OCI-M2 (cell line): ENCODE measurements at regions not wholly inside any gene's neighbourhood (a gene's known extent, or its start where the extent isn't known, plus 50 kb on each side); places are given as distances from the start of the nearest gene placed in this dataset.

ENCODE experiments used
- DNase-seq: peaks from one replicate; lab custom pipeline; 2025; ENCODE audit not compliant: unreplicated experiment; lab: John Stamatoyannopoulos, UW

DNA sequence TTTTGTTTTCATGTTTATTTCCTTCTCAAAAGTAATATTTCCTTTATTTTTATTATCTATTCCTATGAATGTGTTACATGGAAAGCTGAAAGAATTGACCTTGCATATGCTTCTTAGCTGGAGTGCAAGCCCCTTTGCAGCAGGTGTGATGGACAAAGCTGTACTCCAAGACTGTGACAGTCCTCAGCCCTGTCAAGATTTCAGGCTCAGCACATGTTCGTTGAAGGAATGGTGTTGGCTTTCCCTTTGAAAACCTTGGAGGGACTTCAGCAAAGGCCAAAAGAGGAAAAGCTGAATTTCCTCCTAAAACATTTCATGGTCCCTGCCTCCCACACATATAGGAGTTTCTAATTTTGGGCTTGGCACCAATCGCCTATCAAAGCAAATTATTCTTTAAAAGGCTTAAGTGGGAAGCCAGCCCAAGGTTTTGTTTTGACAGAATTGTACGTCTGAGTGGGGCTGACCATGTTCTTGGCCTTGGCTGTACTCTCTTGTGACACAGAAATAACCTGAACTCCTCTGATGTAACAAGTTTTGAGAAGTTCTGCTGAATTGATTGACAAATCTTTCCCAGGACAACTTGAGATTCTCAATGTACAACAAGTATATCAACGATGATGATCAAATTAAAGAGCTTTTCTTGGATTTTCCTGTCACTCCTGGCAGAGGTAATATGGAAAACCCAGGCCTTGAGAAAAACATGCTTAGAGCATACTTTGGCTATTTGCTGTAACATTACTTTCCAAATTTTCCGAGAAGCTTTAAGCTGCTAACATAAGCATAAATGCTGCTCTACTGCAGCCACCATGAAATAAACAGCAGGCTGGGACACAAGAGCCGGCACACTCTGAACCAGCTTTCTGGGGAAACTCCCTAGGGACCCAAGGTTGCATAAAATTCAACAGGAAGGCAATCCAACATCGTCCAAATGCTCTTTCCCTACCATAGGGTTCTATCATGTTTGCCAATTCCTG lies 135.7 kb upstream of the ZNF648 start:
- no peak for DNase-seq

GRCh38 chr1:182195733-182196132 lies 134.2 kb upstream of the ZNF648 start:
- DNase-seq, result no peak

DNA sequence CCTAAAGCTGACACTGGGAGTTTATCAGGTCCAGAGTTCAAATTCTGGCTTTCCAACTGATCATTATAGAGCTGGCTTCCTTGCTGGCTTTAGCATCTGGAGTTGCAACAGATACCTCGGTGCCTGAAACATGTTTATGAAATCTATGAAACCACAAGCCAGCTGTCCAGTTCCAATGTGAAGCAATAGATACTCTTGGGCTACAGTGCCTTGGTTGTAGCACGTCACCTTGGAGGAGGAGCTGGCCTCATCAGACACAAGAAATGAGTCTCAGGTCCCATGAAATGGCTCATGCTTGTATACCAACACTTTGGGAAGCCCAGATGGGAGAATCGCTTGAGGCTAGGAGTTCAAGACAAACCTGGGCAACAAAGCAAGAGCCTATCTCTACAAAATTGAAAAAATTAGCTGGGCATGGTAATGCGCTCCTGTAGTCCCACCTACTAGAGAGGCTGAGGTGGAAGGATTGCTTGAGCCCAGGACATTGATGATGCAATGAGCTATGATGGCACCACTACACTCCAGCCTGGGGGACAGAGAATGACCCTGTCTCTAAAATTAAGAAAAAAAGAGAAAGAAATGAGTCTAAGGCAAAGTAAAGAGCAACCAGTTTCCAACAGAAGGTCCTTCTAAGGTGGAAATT lies 132.5 kb upstream of the ZNF648 start:
- DNase-seq, result no peak

DNA sequence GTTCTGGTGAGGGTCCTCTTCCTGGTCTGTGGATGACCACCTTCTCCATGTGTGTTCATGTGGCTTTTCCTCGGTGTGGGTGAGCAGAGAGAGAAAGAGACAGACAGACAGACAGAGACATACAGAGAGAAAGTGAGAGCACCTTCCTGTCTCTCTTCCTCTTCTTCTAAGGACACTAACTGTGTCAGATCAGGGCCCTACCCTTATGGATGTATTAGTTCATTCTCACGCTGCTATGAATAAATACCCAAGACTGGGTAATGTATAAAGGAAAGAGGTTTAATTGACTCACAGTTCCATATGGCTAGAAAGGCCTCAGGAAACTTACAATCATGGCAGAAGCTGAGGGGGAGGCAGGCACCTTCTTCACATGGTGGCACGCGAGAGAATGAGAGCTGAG lies 131.5 kb upstream of the ZNF648 start:
- DNase-seq, result no peak

- DNase-seq, result no peak
Observed at GRCh38 chr1:182192215-182192614, 130.7 kb upstream of the ZNF648 start.

DNA sequence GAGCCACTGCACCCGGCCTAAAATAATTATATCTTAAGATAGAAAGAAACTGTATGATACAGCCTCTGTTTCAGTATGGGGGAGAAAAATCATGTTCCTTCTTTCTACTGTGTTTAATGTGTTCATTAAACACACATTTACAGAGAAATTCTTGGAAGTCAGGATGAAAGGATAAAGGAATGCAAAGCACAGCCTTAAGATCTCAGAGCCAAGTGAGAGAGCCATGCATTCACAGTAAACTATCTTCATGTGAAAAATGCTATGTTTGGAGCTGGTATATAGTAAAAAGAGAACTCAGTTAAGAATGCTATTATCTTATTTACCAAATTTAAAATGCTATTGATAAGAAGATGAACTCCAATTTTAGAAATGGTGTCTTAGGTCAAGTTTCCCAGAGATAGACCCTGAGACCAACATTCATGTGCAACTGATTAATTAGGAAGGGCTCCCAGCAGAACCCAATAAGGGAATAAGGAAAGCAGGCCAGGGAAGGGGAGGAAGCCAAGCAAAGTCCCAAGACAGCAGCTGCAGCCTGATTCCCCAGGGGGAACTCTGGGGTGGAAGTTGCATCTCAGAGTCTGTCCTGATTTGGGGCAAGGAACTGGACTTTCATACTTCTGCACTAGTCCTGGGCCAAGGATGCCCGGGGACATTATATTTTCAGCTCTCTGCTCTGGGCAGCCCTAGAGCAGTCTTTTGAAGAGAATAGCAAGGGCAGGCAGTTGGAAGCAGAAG lies 130.0 kb upstream of the ZNF648 start:
- DNase-seq, result no peak

GRCh38 chr1:182189535-182190066 lies 128.1 kb upstream of the ZNF648 start:
- no peak for DNase-seq

GRCh38 chr1:182186757-182187146 lies 125.2 kb upstream of the ZNF648 start:
- DNase-seq, result no peak

DNA sequence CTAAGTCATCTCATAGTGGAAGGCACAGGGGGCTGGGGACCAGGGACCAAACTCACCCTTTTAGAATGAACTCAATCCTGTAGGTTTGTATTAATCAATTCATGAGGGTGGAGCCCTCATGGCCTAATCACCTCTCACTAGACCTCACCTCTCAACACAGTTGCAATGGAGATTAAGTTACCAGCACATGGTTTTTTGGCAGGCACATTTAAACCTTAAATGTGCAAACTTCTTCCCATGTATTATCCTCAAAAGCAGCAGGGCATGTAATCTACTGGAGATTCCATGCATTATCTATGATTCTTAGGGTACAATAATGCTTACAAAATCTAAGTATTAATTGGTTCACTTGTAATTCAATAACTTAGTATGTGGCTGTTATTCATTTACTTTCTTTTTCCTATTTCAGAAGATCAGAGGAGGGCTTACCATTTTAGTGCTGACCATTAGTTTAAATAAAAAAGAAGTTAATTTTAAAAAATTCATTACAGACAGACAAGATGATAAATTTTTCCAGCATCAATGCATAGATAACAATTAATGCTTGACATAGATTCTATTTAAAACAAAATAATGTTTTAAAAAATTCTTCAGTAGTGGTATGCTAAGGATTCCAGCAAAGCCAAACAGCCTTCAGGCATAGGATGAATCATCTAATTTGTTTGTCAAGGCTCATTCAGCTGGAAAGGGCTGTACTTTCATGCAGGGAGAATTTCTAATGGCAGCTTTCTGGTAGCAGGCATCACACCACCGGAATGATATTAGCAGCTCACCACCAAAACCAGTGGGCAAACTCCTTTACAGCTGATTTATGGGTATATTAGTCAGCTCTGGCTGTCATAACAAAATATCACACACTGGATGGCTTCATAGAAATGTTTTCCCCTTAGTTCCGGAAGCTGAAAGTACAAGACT lies 124.6 kb upstream of the ZNF648 start:
- DNase-seq, result no peak

GRCh38 chr1:182185136-182185535 lies 123.6 kb upstream of the ZNF648 start:
- DNase-seq, result no peak

GRCh38 chr1:182183606-182184005 lies 122.1 kb upstream of the ZNF648 start:
- no peak for DNase-seq

GRCh38 chr1:182182311-182182710 lies 120.8 kb upstream of the ZNF648 start:
- no peak for DNase-seq

- DNase-seq, result no peak
Observed at GRCh38 chr1:182181167-182181572, 119.7 kb upstream of the ZNF648 start.

DNA sequence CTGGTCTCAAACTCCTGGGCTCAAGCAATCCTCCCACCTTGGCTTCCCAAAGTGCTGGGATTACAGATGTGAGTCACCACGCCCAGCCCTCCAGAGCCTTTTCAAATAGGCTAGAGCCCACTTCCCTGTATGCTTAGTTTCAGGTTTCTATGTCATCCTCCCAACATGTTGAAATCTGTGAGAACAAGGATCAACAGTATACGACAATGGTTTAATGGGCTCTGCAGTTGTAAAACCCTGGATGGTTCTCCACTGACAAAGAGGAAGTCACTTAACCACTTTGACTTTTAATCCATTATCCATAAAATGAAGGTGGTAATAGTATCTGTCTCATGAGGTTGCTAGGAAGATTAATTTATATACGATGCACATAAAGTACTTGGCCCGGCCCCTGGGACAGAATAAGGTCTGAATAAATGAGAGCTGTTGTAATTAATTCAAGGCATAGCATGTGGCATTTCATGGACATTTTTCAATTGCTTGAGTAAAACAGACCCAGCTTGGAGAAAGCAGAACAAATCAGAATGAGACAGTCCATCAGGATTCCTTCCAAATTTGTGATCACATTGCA lies 113.9 kb upstream of the ZNF648 start:
- DNase-seq, result no peak

GRCh38 chr1:182174513-182174855 lies 113.0 kb upstream of the ZNF648 start:
- DNase-seq, result no peak

DNA sequence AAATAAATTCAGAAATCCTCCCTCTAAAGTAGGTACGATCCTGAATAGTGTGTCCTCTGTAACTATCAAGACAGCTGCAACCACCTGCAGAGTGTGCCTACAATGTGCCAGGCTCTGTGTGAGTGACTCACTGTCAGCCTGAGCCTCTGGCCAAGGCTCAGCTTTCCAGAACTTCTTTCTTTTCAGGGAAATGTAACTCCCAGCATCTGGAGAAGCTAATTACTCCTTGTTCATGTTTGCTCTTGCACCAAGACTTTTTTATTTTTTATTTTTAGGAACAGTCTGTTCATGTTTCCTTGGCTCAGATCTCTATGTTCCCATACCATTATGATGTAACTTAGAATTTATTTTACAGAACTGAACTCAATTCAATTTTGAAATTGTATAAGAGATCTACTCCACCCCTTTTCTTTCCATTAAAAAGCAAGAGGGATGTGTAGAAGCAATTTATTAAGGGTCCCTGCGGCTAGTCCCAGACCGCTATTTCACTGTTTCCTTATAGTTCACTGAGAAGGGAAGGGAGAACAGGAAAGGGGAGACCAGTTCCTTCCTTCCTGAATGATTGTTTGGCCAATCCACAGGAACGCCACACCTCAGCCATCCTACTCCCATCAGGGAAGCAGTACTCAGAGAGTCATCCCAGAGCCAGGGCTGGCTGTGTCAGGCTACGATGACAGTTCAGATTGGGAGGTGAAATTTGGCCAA lies 112.4 kb upstream of the ZNF648 start:
- DNase-seq, result no peak

DNA sequence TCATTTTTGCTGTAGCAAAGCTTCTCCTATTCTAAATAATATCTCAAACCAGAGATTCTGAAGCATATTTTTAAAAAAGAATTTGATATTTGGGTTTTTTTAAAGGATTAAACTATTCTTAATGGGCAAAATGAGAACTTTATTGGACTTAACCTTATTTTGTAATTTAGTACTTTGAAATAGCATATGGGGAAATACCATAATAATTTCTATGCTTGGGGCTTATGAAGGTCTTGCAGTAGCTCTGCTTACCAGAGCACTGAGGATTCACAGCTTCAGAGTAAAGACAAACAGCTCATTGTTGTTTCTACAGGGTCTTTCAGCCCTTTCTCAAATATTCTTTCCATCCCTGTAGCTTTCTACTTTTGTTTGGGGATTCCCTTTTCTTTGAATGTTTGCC lies 111.2 kb upstream of the ZNF648 start:
- no peak for DNase-seq

- no peak for DNase-seq
Observed at GRCh38 chr1:182170891-182171461, 109.5 kb upstream of the ZNF648 start.

DNA sequence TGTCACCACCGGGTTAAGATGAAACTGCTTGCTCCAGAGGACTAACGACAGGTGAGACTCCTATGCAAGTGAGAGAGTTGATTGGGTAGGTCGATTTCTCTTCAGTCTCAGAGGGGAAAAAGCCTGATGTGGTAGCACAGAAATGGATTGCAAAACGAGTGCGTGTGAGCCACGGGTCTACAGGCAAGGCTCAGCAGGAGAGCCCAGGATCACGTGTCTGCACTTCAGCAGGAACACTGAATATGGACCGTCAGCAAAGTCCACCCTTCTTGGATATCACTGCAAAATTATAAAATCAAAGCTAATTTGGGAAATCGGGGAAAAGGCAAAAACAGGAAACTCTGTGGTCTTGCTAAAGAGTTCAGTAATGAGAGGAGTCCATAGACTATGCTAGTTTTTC lies 107.7 kb upstream of the ZNF648 start:
- no peak for DNase-seq
